B cell (primary cell): ENCODE measurements at regions not wholly inside any gene's neighbourhood (a gene's known extent, or its start where the extent isn't known, plus 50 kb on each side); places are given as distances from the start of the nearest gene placed in this dataset.

Source experiments
- ATAC-seq: fragments of 200-7000 bp; cut with Tn5 transposase; one replicate; pipeline ENCODE4 v1.10.0; 2021; ENCODE audit warnings: low read depth, mild to moderate bottlenecking, moderate number of reproducible peaks, moderate library complexity
- CTCF ChIA-PET: fragments of 350-600 bp; sonication (Branson Sonifier 250); formaldehyde crosslinking; loops from one replicate; lab custom pipeline; 2021; ENCODE audit warnings: antibody characterized with exemption, inconsistent platforms; lab: Charles Lee
- POLR2A ChIA-PET: fragments of 350-600 bp; sonication (Branson Sonifier 250); formaldehyde crosslinking; loops from one replicate; lab custom pipeline; 2021; ENCODE audit warnings: antibody characterized with exemption; lab: Charles Lee
- DNase-seq: peaks from one replicate; pipeline ENCODE4 v3.0.0; 2013
- H2AFZ ChIP-seq: 2 replicates; pipeline ENCODE4 v1.6.1; 2012; ENCODE audit warnings: mild to moderate bottlenecking, low read depth, low read length; ENCODE audit not compliant: insufficient read depth, poor library complexity, severe bottlenecking
- H3K27ac ChIP-seq, 2 donors: 1 replicate in 1 of 2; 2 replicates in 1 of 2; pipeline ENCODE4 v1.5.1; 2012 to 2013; ENCODE audit warnings: low read length in 2 of 2, mild to moderate bottlenecking in 2 of 2, moderate library complexity in 1 of 2
- H3K27me3 ChIP-seq, 4 experiments: fragments of 200-600 bp in 1 of 4; sonication (generic) in 1 of 4; replicated peaks in 1 of 4; 1 replicate in 2 of 4; 2 replicates in 2 of 4; pipeline versions ENCODE4 v1.6.1 to v1.7.0; 2013 to 2016; ENCODE audit warnings: low read length in 3 of 4, mild to moderate bottlenecking in 2 of 4, mixed read lengths in 1 of 4, moderate library complexity in 1 of 4; ENCODE audit not compliant: insufficient read depth in 4 of 4, control insufficient read depth in 3 of 4; ENCODE audit errors: control extremely low read depth in 1 of 4
- H3K36me3 ChIP-seq, 2 experiments: replicated peaks in 1 of 2; 1 replicate in 1 of 2; 2 replicates in 1 of 2; pipeline versions ENCODE4 v1.6.1 to v1.7.1; 2013; ENCODE audit warnings: low read length in 1 of 2; ENCODE audit not compliant: insufficient read depth in 2 of 2, control insufficient read depth in 1 of 2; ENCODE audit errors: control extremely low read depth in 1 of 2, extremely low read depth in 1 of 2
- H3K4me1 ChIP-seq, 2 donors: fragments of 200-600 bp in 1 of 2; sonication (generic) in 1 of 2; 1 replicate in 1 of 2; 2 replicates in 1 of 2; pipeline versions ENCODE4 v1.5.1 to v1.6.1; 2013 to 2017; ENCODE audit warnings: low read length in 2 of 2; ENCODE audit not compliant: control insufficient read depth in 2 of 2, insufficient read depth in 2 of 2
- H3K4me2 ChIP-seq: replicated peaks from 2 replicates; pipeline ENCODE3; 2012; ENCODE audit warnings: mild to moderate bottlenecking, low read depth, low read length; ENCODE audit not compliant: poor library complexity, severe bottlenecking
- H3K4me3 ChIP-seq, 5 experiments: fragments of 200-600 bp in 1 of 5; sonication (generic) in 1 of 5; 1 replicate in 3 of 5; 2 replicates in 2 of 5; pipeline versions ENCODE4 v1.5.1 to v1.7.0; 2011 to 2016; ENCODE audit warnings: low read length in 4 of 5, mild to moderate bottlenecking in 4 of 5, low read depth in 2 of 5, control low read depth in 1 of 5, moderate library complexity in 1 of 5; ENCODE audit not compliant: insufficient read depth in 1 of 5; ENCODE audit errors: control extremely low read depth in 1 of 5, extremely low read depth in 1 of 5
- H3K79me2 ChIP-seq: fragments of 200-600 bp; sonication (generic); one replicate; pipeline ENCODE4 v1.6.0; 2016; ENCODE audit warnings: low read length; ENCODE audit not compliant: control insufficient read depth, insufficient read depth
- H3K9ac ChIP-seq: fragments of 200-600 bp; sonication (generic); 2 replicates; pipeline ENCODE4 v1.6.1; 2017; ENCODE audit warnings: mild to moderate bottlenecking, low read length, moderate library complexity
- H3K9me3 ChIP-seq, 3 donors: one replicate each; pipeline versions ENCODE4 v1.6.1 to v1.7.1; 2013; ENCODE audit warnings: low read length in 2 of 3; ENCODE audit not compliant: control insufficient read depth in 2 of 3, insufficient read depth in 1 of 3; ENCODE audit errors: control extremely low read depth in 1 of 3
- H4K20me1 ChIP-seq: 2 replicates; pipeline ENCODE4 v1.6.0; 2012; ENCODE audit warnings: mild to moderate bottlenecking, low read length; ENCODE audit not compliant: insufficient read depth, control insufficient read depth, poor library complexity, severe bottlenecking
- H3K27ac Mint-ChIP-seq: one replicate; pipeline ENCODE4 v1.8.0; 2021; ENCODE audit warnings: mixed read lengths
- H3K27me3 Mint-ChIP-seq: one replicate; pipeline ENCODE4 v1.8.0; 2021; ENCODE audit warnings: mixed read lengths
- H3K4me1 Mint-ChIP-seq: one replicate; pipeline ENCODE4 v1.8.0; 2021; ENCODE audit warnings: mixed read lengths
- H3K4me3 Mint-ChIP-seq: one replicate; pipeline ENCODE4 v1.8.0; 2021; ENCODE audit warnings: mixed read lengths
- H3K9me3 Mint-ChIP-seq: one replicate; pipeline ENCODE4 v1.8.0; 2022; ENCODE audit warnings: mixed read lengths; ENCODE audit not compliant: insufficient read depth
- EZH2 ChIP-seq: IDR thresholded peaks from 2 replicates; pipeline ENCODE4 v1.6.1; 2012; ENCODE audit warnings: borderline replicate concordance, low read depth, mild to moderate bottlenecking, moderate library complexity, low read length; ENCODE audit not compliant: insufficient read depth, poor library complexity, severe bottlenecking
- WGBS: methylation state at CpG from one replicate; pipeline ENCODE4 v1.1.5; 2013; ENCODE audit warnings: missing lambda C conversion rate; ENCODE audit not compliant: insufficient coverage; 5-methylcytosine and 5-hydroxymethylcytosine counted together
- intact Hi-C: fragments of 100-400 bp; cut with micrococcal nuclease; formaldehyde crosslinking; loops from one replicate; pipeline ENCODE4 v1.10.0; 2022
- TF ChIP-seq, protein P1 (sequence below): fragments of 200-600 bp; IDR thresholded peaks from one replicate; pipeline ENCODE4 v1.8.0; 2022; ENCODE audit warnings: antibody characterized with exemption, mild to moderate bottlenecking

- Histone ChIP-seq H2AFZ (no peak overlapping the region), H3K9me3 (peaks cover 0 to 17% (median 12%) of the 10 kb centered on the region in 3 donors), H4K20me1 (no peaks in the 10 kb centered on the region), H3K79me2 (no peaks in the 10 kb centered on the region), H3K9ac (no peak overlapping the region), H3K4me2 (no peak overlapping the region), H3K4me1 (peaks cover 49 to 66% of the 10 kb centered on the region in 2 donors), H3K27me3 (no peaks in the 10 kb centered on the region), H3K4me3 (no peak overlapping the region), H3K36me3 (no peaks in the 10 kb centered on the region), H3K27ac (no peak overlapping the region)
- no peak for ATAC-seq
- peak overlapping the region; percentile 49 for H3K4me3 Mint-ChIP-seq
- POLR2A ChIA-PET = no interaction called here
- no peak overlapping the region for H3K27ac Mint-ChIP-seq
- 68% methylated on average over 2 of the region's 5 CpGs for WGBS
- TF ChIP-seq, protein P1, sequence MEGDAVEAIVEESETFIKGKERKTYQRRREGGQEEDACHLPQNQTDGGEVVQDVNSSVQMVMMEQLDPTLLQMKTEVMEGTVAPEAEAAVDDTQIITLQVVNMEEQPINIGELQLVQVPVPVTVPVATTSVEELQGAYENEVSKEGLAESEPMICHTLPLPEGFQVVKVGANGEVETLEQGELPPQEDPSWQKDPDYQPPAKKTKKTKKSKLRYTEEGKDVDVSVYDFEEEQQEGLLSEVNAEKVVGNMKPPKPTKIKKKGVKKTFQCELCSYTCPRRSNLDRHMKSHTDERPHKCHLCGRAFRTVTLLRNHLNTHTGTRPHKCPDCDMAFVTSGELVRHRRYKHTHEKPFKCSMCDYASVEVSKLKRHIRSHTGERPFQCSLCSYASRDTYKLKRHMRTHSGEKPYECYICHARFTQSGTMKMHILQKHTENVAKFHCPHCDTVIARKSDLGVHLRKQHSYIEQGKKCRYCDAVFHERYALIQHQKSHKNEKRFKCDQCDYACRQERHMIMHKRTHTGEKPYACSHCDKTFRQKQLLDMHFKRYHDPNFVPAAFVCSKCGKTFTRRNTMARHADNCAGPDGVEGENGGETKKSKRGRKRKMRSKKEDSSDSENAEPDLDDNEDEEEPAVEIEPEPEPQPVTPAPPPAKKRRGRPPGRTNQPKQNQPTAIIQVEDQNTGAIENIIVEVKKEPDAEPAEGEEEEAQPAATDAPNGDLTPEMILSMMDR = no peak
- TF ChIP-seq EZH2 = no peak
- DNase-seq = no peak
- H3K27me3 Mint-ChIP-seq = no peaks in the 10 kb centered on the region
- peaks cover 59% of the 10 kb centered on the region for H3K4me1 Mint-ChIP-seq
- peaks cover 9% of the 10 kb centered on the region for H3K9me3 Mint-ChIP-seq
- CTCF ChIA-PET = interaction anchor here (0.8 to 3.6 kb wide), 4 partner anchors 19 to 407 kb away, joined by 3 to 28 read pairs (median 6); no protein-coding TSS in a partner anchor
- intact Hi-C loops = loop anchor here (2.0 kb wide), 1 partner anchor 19 kb away; no protein-coding TSS in a partner anchor
Observed at GRCh38 chr15:70505936-70506912, 257.1 kb downstream of the UACA start.
